ENCODE measurements at regions not wholly inside any gene's neighbourhood (a gene's known extent, or its start where the extent isn't known, plus 50 kb on each side); places are given as distances from the start of the nearest gene placed in this dataset.
"Not testable (repeated sequence)": the region's sequence is repeated elsewhere in the genome, so short reads cannot be mapped to it uniquely, and the experiment has no call there.

- TF ChIP-seq, protein P1, sequence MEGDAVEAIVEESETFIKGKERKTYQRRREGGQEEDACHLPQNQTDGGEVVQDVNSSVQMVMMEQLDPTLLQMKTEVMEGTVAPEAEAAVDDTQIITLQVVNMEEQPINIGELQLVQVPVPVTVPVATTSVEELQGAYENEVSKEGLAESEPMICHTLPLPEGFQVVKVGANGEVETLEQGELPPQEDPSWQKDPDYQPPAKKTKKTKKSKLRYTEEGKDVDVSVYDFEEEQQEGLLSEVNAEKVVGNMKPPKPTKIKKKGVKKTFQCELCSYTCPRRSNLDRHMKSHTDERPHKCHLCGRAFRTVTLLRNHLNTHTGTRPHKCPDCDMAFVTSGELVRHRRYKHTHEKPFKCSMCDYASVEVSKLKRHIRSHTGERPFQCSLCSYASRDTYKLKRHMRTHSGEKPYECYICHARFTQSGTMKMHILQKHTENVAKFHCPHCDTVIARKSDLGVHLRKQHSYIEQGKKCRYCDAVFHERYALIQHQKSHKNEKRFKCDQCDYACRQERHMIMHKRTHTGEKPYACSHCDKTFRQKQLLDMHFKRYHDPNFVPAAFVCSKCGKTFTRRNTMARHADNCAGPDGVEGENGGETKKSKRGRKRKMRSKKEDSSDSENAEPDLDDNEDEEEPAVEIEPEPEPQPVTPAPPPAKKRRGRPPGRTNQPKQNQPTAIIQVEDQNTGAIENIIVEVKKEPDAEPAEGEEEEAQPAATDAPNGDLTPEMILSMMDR (IDR thresholded peaks at IDR 0.05 in 4 of 5, conservative IDR thresholded peaks at IDR 0.05 in 1 of 5), result not testable (repeated sequence)
- not testable (repeated sequence) for TF ChIP-seq POLR2A (IDR thresholded peaks at IDR 0.05)
These were observed 97.7 kb upstream of the MPHOSPH6 start for GRCh38 chr16:82267675-82268074.
